Thyroid gland (tissue), 4 donors: ENCODE measurements at regions not wholly inside any gene's neighbourhood (a gene's known extent, or its start where the extent isn't known, plus 50 kb on each side); places are given as distances from the start of the nearest gene placed in this dataset.

Experiments
- CTCF ChIP-seq, 6 experiments: fragments of 200-600 bp in 3 of 6; fragments of 450-650 bp in 3 of 6; sonication (generic) in 3 of 6; IDR thresholded peaks; one replicate each; pipeline ENCODE4 v1.5.1; 2016 to 2019; ENCODE audit warnings: antibody characterized with exemption in 6 of 6, mild to moderate bottlenecking in 2 of 6, inconsistent platforms in 1 of 6, moderate library complexity in 1 of 6
- POLR2A ChIP-seq, 2 donors: fragments of 450-650 bp; IDR thresholded peaks; one replicate each; pipeline ENCODE4 v1.6.1; 2017; ENCODE audit warnings: antibody characterized with exemption in 2 of 2, mild to moderate bottlenecking in 2 of 2, moderate library complexity in 1 of 2

- TF ChIP-seq CTCF (IDR thresholded peaks at IDR 0.05) (no peak), POLR2A (IDR thresholded peaks at IDR 0.05) (no peak)
Measured at GRCh38 chr5:113800686-113801085, 287.2 kb downstream of the YTHDC2 start.
